Neural cell (in vitro differentiated cells): ENCODE measurements at regions not wholly inside any gene's neighbourhood (a gene's known extent, or its start where the extent isn't known, plus 50 kb on each side); places are given as distances from the start of the nearest gene placed in this dataset.

Source experiments
- H2AFZ ChIP-seq: fragments of 200-600, 300-800 bp; sonication (generic), shearing (Covaris generic); 2 replicates; pipeline ENCODE4 v1.6.0; 2014; ENCODE audit warnings: low read depth, mild to moderate bottlenecking, antibody characterized with exemption, low read length, moderate library complexity
- H3F3A ChIP-seq: fragments of 200-600 bp; shearing (Covaris generic); 2 replicates; pipeline ENCODE4 v1.6.1; 2016; ENCODE audit warnings: mild to moderate bottlenecking, moderate library complexity, mixed read lengths, antibody characterized with exemption, low read length; ENCODE audit not compliant: insufficient read depth, poor library complexity, severe bottlenecking
- H3K27ac ChIP-seq: fragments of 200-600, 300-800 bp; sonication (generic), shearing (Covaris generic); 2 replicates; pipeline ENCODE4 v1.5.1; 2014; ENCODE audit warnings: mild to moderate bottlenecking, low read length, moderate library complexity
- H3K27me3 ChIP-seq: fragments of 300-800, 200-600 bp; sonication (generic), shearing (Covaris generic); 2 replicates; pipeline ENCODE4 v1.6.0; 2014; ENCODE audit warnings: mild to moderate bottlenecking, low read depth, low read length, moderate library complexity; ENCODE audit not compliant: insufficient read depth
- H3K36me3 ChIP-seq: fragments of 300-800, 200-600 bp; sonication (generic), shearing (Covaris generic); 2 replicates; pipeline ENCODE4 v1.5.1; 2014; ENCODE audit warnings: mild to moderate bottlenecking, antibody characterized with exemption, low read length, moderate library complexity; ENCODE audit not compliant: insufficient read depth
- H3K4me2 ChIP-seq: fragments of 300-800, 200-600 bp; sonication (generic), shearing (Covaris generic); 2 replicates; pipeline ENCODE4 v1.6.0; 2014; ENCODE audit warnings: mild to moderate bottlenecking, low read length
- H3K4me3 ChIP-seq: fragments of 300-800, 200-600 bp; sonication (generic), shearing (Covaris generic); 2 replicates; pipeline ENCODE4 v1.5.1; 2014; ENCODE audit warnings: mild to moderate bottlenecking, low read length, moderate library complexity
- H3K79me2 ChIP-seq: fragments of 200-600 bp; shearing (Covaris generic); replicated peaks from 2 replicates; pipeline ENCODE4 v1.6.0; 2014; ENCODE audit warnings: mild to moderate bottlenecking, low read length, moderate library complexity; ENCODE audit not compliant: insufficient read depth
- H3K9ac ChIP-seq: fragments of 300-800, 200-600 bp; sonication (generic), shearing (Covaris generic); 2 replicates; pipeline ENCODE4 v1.6.1; 2016; ENCODE audit warnings: mild to moderate bottlenecking, low read length, mixed read lengths
- H3K9me2 ChIP-seq: fragments of 200-600 bp; shearing (Covaris generic); 2 replicates; pipeline ENCODE4 v1.6.1; 2016; ENCODE audit warnings: mild to moderate bottlenecking, low read length, mixed read lengths; ENCODE audit not compliant: insufficient read depth
- H3K9me3 ChIP-seq: fragments of 200-600, 300-800 bp; sonication (generic), shearing (Covaris generic); 2 replicates; pipeline ENCODE4 v1.6.1; 2016; ENCODE audit warnings: mild to moderate bottlenecking, mixed run types, low read length, moderate library complexity, mixed read lengths
- H4K20me1 ChIP-seq: fragments of 200-600 bp; shearing (Covaris generic); 2 replicates; pipeline ENCODE4 v1.6.1; 2016; ENCODE audit warnings: mild to moderate bottlenecking, mixed run types; ENCODE audit not compliant: insufficient read depth
- EP300 ChIP-seq: fragments of 450-650 bp; conservative IDR thresholded peaks from 2 replicates; pipeline ENCODE4 v1.6.1; 2014; ENCODE audit warnings: antibody characterized with exemption, mild to moderate bottlenecking, moderate library complexity; ENCODE audit not compliant: poor library complexity, severe bottlenecking
- EZH2 ChIP-seq: fragments of 200-600, 300-800 bp; shearing (Covaris generic), sonication (generic); IDR thresholded peaks from 2 replicates; pipeline ENCODE4 v1.6.1; 2014; ENCODE audit warnings: antibody characterized with exemption, low read length, borderline replicate concordance, mild to moderate bottlenecking; ENCODE audit not compliant: insufficient read depth, poor library complexity, severe bottlenecking
- MXI1 ChIP-seq: fragments of 450-650 bp; conservative IDR thresholded peaks from 2 replicates; pipeline ENCODE4 v1.6.1; 2014; ENCODE audit warnings: antibody characterized with exemption, mild to moderate bottlenecking; ENCODE audit not compliant: poor library complexity, severe bottlenecking
- POLR2AphosphoS5 ChIP-seq: IDR thresholded peaks from 2 replicates; pipeline ENCODE4 v1.6.1; 2012
- RAD21 ChIP-seq: fragments of 450-650 bp; conservative IDR thresholded peaks from 2 replicates; pipeline ENCODE4 v1.6.1; 2014; ENCODE audit warnings: antibody characterized with exemption, mild to moderate bottlenecking, moderate library complexity
- SMC3 ChIP-seq: fragments of 450-650 bp; conservative IDR thresholded peaks from 2 replicates; pipeline ENCODE4 v1.6.1; 2014; ENCODE audit warnings: antibody characterized with exemption, mild to moderate bottlenecking, moderate library complexity; ENCODE audit not compliant: poor library complexity
- TAF1 ChIP-seq: IDR thresholded peaks from 2 replicates; pipeline ENCODE4 v1.6.1; 2012; ENCODE audit warnings: low read depth
- TF ChIP-seq, protein P1 (sequence below): fragments of 450-650 bp; IDR thresholded peaks from 2 replicates; pipeline ENCODE4 v1.5.1; 2014; ENCODE audit warnings: antibody characterized with exemption, mild to moderate bottlenecking, moderate library complexity; ENCODE audit not compliant: poor library complexity, severe bottlenecking
- TF ChIP-seq, protein P2 (sequence below): IDR thresholded peaks from 2 replicates; pipeline ENCODE4 v1.6.1; 2012; ENCODE audit warnings: borderline replicate concordance

GRCh38 chr5:145579301-145579700, 255.8 kb downstream of the PRELID2 start:
- H3K79me2 ChIP-seq, result no peaks in the 10 kb centered on the region
- H2AFZ ChIP-seq, result no peak overlapping the region
- no peak overlapping the region for H3K9ac ChIP-seq
- H3K4me2 ChIP-seq, result no peak overlapping the region
- H4K20me1 ChIP-seq, result no peaks in the 10 kb centered on the region
- TF ChIP-seq, protein P1, sequence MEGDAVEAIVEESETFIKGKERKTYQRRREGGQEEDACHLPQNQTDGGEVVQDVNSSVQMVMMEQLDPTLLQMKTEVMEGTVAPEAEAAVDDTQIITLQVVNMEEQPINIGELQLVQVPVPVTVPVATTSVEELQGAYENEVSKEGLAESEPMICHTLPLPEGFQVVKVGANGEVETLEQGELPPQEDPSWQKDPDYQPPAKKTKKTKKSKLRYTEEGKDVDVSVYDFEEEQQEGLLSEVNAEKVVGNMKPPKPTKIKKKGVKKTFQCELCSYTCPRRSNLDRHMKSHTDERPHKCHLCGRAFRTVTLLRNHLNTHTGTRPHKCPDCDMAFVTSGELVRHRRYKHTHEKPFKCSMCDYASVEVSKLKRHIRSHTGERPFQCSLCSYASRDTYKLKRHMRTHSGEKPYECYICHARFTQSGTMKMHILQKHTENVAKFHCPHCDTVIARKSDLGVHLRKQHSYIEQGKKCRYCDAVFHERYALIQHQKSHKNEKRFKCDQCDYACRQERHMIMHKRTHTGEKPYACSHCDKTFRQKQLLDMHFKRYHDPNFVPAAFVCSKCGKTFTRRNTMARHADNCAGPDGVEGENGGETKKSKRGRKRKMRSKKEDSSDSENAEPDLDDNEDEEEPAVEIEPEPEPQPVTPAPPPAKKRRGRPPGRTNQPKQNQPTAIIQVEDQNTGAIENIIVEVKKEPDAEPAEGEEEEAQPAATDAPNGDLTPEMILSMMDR, result no peak
- no peak for TF ChIP-seq EZH2
- no peak overlapping the region for H3K27ac ChIP-seq
- peaks cover 9% of the 10 kb centered on the region for H3K9me3 ChIP-seq
- no peak overlapping the region for H3K4me3 ChIP-seq
- no peaks in the 10 kb centered on the region for H3K27me3 ChIP-seq
- H3K9me2 ChIP-seq, result no peaks in the 10 kb centered on the region
- H3F3A ChIP-seq, result no peaks in the 10 kb centered on the region
- no peaks in the 10 kb centered on the region for H3K36me3 ChIP-seq

GRCh38 chr5:145574889-145575573, 260.1 kb downstream of the PRELID2 start:
- H3K79me2 ChIP-seq, result no peaks in the 10 kb centered on the region
- H3K9me3 ChIP-seq, result peaks cover 9% of the 10 kb centered on the region
- no peaks in the 10 kb centered on the region for H3K27me3 ChIP-seq
- no peaks in the 10 kb centered on the region for H4K20me1 ChIP-seq
- no peak overlapping the region for H3K27ac ChIP-seq
- H2AFZ ChIP-seq, result no peak overlapping the region
- no peak overlapping the region for H3K4me3 ChIP-seq
- TF ChIP-seq EP300 (no peak), TAF1 (no peak), MXI1 (no peak), RAD21 (no peak), POLR2AphosphoS5 (no peak), SMC3 (no peak), EZH2 (no peak)
- TF ChIP-seq, protein P2, sequence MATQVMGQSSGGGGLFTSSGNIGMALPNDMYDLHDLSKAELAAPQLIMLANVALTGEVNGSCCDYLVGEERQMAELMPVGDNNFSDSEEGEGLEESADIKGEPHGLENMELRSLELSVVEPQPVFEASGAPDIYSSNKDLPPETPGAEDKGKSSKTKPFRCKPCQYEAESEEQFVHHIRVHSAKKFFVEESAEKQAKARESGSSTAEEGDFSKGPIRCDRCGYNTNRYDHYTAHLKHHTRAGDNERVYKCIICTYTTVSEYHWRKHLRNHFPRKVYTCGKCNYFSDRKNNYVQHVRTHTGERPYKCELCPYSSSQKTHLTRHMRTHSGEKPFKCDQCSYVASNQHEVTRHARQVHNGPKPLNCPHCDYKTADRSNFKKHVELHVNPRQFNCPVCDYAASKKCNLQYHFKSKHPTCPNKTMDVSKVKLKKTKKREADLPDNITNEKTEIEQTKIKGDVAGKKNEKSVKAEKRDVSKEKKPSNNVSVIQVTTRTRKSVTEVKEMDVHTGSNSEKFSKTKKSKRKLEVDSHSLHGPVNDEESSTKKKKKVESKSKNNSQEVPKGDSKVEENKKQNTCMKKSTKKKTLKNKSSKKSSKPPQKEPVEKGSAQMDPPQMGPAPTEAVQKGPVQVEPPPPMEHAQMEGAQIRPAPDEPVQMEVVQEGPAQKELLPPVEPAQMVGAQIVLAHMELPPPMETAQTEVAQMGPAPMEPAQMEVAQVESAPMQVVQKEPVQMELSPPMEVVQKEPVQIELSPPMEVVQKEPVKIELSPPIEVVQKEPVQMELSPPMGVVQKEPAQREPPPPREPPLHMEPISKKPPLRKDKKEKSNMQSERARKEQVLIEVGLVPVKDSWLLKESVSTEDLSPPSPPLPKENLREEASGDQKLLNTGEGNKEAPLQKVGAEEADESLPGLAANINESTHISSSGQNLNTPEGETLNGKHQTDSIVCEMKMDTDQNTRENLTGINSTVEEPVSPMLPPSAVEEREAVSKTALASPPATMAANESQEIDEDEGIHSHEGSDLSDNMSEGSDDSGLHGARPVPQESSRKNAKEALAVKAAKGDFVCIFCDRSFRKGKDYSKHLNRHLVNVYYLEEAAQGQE, result no peak
- TF ChIP-seq, protein P1, result no peak
- no peaks in the 10 kb centered on the region for H3F3A ChIP-seq
- H3K9ac ChIP-seq, result no peak overlapping the region
- H3K36me3 ChIP-seq, result no peaks in the 10 kb centered on the region
- no peak overlapping the region for H3K4me2 ChIP-seq
- H3K9me2 ChIP-seq, result no peaks in the 10 kb centered on the region
